Putamen (tissue), 1 donor: ENCODE measurements at regions not wholly inside any gene's neighbourhood (a gene's known extent, or its start where the extent isn't known, plus 50 kb on each side); places are given as distances from the start of the nearest gene placed in this dataset.
A peak's percentile ranks its signal among the peaks of the same experiment; 100 is the strongest.
"Not testable (repeated sequence)": the region's sequence is repeated elsewhere in the genome, so short reads cannot be mapped to it uniquely, and the experiment has no call there.

ENCODE experiments used
- DNase-seq: peaks from one replicate; pipeline ENCODE4 v3.0.0-alpha.2; 2016; ENCODE audit warnings: low spot score

DNA sequence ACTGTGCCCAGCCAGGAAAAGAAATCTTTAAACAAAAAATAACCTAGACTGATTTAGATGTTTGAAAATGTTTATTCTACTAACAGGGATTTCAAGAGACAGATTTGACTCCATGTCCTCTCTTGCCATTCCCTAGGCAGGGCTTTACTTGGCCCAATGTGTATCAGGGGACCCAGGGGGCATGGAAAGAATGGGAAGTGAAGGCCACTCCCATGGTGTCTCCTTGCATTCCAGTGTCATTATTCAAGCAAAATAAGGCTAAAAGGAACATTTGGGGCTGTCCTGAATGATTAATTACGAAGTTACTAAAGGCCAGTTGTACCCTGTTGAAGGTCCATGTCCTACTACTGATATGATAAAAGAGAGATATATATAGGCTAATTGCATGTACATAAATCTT, 151.9 kb upstream of the ATF7IP start:
- no peak for DNase-seq

DNA sequence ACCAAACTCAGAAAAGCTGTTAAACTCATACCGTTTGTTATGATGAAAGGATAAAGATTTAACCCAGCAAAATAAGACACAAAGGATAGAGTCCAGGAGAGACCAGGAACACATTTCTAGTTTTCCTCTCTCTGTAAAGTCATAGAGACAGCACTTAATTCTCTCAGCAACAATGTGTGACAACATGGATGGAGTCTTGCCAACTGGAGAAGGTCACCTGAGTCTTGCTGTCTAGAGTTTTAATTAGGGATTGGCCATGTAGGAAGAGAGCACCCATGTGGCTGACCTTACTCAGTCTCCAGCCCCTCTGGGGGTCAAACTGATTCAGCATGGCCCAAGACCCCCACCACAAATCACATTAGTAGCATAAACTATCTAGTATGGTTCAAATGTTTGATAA, 151.0 kb upstream of the ATF7IP start:
- no peak for DNase-seq

DNA sequence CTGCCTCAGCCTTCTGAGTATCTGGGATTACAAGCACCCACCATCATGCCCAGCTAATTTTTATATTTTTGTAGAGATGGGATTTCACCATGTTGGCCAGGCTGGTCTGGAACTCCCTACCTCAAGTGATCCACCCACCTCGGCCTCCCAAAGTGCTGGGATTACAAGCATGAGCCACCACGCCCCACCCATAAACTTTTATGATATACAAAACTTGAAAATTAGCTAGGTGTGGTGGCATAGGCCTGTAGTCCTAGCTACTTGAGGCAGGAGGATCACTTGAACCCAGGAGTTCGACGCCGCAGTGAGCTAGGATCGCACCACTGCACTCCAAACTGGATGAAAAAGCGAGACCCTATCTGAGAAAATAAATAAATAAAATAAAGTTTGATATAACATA, 149.5 kb upstream of the ATF7IP start:
- DNase-seq, result not testable (repeated sequence)

DNA sequence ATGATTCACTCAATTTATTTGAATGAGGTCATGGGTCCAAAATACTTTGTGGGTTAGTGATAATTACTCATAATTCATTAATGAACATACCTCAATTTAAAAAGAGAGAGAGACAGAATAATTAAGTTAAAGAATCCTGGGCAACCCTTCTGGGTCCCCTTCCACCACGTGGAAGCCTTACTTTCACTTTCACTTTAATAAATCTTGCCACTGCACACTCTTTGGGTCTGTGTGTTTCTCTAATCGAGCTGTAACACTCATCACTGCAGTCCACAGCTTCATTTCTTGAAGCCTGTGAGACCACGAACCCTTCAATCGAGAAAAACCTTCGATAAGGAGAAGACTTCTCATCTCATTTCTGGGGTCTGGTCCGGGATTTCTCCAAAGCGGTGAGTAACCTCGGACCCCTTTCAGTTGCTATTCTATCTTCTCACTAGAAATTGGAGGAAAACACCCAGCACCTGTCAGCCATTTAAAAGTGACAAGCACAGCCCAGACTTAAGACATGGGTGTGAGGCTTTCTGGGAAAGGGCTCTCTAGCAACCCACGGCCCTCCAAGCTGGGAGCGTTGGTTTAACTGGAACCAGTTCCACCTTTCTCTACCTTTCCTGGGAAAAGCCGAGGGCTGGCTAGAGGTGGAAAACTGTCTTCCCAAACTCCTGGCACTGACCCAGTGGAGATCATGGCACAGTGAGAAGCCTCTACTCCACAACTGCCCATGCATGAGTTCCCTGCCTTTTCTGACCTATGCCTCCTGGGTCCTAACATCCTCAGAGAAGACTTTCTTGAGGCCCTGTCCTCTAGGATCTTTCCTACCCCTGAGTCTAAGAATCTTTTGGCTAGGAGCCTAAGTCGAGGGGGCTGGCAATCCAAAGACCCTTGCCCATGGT, 148.8 kb upstream of the ATF7IP start:
- no peak for DNase-seq

DNA sequence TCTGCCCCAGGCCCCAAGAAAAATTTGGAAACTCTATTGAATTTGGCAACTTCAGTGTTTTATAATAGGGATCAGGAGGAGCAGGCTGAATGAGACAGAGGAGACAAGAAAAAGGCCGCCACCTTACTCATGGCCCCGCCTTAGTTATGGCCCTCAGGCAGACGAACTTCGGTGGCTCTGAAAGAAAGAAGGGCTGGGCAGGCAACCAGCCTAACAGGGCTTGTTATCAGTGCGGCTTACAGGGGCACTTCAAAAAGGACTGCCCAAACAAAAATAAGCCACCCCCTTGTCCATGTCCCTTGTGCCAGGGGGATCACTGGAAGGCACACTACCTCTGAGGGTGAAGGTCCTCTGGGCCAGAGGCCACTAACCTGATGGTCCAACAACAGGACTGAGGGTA, 146.3 kb upstream of the ATF7IP start:
- DNase-seq, result no peak

DNA sequence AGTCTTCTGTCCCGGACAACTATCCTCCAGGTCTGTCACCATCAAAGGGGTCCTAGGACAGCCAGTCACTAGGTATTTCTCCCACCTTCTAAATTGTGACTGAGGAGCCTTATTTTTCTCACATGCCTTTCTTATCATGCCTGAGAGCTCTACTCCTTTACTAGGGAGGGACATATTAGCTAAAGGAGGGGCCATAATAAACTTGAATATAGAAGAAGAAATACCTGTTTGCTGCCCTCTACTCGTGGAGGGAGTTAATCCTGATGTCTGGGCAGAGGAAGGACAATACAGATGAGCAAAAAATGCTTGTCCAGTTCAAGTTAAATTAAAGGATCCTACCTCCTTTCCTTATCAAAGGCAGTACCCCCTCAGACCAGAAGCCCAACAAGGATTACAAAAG, 145.8 kb upstream of the ATF7IP start:
- DNase-seq, result not testable (repeated sequence)

DNA sequence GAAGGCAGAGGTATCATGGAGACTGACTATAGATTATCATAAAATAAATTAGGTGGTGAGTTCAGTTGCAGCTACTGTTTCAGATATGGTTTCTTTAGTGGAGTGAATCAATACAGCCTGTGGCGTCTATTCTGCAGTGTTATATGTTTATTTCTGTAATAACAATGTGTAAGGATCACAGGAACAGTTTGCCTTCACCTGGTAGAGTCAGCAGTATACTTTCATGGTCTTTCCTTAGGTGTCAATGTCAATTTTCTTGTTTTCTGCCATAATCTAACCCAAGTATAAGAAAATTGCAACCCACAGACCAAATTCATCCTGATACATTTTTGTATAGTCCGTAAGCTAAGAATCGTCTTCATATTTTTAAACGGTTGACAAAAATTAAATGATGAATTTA, 140.4 kb upstream of the ATF7IP start:
- no peak for DNase-seq

DNA sequence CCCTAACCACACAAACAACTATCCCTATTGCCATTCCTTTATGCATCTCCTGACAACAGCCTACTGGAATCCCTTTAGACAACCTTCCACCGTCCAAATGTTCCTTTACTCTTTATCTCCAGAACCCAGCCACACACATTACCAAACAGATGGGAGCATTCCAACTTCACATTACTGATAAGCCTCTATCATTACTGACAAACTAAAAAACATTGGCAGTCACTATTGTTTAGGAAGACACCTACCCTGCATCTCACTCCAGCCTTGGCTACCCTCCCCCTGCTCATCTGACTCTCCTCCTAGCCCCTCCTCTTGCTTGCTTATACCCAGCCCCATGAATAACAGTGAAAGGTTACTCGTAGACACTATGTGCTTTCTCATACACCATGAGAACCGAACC, 130.3 kb upstream of the ATF7IP start:
- not testable (repeated sequence) for DNase-seq

DNA sequence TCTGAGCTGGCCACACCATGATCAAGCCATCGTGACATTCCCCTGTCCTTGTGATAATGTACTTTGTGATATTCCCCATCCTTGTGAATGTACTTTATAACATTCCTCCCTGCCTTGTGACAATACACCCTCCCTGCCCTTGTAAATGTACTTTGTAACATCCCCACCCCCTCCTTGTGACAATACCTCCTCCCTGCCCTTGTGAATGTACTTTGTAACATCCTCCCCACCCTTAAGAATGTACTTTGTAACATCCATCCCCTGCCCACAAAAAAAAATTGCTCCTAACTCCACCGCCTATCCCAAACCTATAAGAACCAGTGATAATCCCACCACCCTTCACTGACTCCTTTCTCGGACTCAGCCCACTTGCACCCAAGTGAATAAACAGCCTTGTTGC, 128.8 kb upstream of the ATF7IP start:
- DNase-seq, result not testable (repeated sequence)

DNA sequence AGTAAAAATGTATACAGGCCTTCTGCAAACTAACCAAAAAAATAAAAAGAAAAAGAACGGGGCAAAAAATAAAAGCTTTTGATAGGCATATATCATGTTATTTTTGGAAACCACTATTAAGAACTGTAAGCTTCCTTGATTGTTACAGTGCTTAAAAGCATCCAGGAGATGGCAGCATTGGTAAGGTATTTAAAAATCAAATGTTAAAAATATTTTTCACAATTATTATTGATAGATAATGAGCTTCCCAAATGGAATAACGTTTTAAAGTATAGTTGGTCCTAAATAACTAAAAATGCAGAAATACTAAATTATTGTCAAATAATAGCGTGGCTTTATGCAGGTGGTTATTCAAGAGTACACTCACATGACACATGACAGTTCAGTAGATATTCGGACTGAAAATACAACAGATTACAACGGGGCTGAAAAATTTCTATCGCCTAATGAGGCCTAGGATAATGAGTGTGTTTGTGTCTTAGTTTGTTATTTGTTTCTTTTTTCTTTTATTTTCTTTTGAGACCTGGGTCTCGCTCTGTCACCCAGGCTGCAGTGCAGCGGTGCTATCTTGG, 127.2 kb upstream of the ATF7IP start:
- DNase-seq, result no peak

DNA sequence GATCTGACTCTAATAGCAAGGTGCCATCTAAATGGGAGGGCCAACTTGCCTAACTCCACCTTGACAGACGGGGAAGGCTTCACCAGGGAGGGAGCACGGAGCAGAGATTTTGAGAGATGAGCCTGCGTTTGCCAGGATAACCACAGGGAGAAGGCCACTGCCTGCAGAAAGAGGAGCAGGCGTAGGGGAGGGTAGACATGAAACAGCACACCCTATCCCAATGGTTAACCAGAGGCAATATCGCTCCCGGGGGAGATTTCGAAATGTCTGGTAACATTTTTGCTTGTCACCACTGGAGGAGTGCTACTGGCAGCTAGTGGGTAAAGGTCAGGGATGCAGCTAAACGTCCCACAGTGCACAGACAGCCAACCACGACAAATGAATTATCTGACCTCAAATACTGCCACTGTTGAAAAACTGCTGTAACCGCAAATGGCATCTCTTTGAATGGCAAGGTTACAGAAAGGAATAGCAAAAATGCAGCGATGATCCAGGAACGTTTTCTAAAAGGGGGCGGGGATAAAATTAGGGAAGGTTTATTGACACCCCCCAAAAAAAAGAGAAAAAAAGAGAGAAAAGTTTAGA, 126.0 kb upstream of the ATF7IP start:
- DNase-seq, result no peak

DNA sequence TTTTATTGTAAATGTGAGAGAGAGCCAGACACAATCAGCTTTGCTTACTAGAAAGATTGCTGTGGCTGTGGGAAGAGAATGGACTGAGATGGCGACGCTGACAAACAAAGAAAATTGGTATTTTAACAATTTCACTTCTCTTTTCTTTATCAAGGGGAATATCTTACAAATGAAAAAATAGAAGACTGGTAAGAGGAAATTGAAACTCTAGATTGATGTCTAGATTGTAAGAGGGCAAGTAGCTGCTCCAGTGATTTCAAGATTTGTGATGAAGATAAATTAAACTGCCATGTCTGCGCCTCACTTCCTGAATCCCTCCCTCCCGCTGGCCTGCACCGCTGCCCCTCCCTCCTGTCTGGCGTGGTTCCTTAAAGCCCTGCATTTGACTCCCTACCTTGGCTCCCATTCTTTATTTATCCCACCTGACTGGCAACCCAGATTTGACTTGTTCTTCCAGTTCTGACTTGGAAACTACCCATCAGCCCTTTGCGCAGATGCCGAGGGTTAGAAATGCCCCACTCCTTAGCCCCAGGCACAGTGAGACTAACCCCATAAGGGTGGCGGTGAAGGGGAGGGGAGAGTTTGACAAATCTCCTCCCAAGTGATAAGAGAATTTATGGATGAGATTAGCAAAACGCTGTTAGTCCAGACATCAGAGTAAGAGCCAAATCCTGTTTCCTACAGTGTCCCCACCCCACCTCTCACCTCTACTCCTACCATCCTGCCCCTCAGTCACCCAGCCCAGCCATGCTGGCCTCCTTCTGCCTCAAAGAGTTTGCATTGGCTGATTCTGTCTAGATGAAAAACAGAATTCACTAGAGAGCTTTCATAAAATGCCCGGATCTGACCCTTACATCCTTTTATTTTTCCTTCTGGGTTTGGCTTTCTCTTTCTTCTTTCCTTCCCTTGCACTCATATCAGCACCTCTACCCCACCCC, 125.3 kb upstream of the ATF7IP start:
- DNase-seq, result no peak

DNA sequence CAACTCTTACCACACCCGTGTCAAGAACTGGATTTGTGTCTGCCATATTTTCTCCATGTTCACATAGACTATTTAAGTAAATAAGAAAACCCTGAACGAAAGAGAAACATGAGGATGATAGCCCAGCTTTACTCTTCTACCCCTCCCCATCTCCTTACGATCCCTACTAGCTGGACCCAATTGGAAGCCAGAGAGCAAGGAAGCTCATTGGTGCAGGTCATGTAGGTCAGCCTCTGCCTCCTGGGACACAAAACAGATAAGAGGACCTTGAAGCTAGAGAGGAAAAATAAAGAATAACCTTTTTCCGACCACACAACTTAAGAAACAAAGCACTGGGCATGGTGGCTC, 124.6 kb upstream of the ATF7IP start:
- no peak for DNase-seq

DNA sequence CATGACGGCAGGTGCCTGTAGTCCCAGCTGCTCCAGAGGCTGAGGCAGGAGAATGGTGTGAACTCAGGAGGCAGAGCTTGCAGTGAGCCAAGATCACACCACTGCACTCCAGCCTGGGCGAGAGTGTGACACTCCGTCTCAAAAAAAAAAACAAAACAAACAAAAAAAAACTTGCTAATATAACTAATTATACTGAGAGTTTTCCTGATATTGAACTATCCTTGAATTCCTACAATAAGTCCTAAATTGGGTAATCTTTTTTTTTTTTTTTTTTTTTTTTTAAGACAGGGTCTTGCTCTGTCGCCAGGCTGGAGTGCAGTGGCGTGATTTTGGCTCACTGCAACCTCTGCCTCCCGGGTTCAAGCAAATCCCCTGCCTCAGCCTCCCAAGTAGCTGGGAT, 122.7 kb upstream of the ATF7IP start:
- DNase-seq, result not testable (repeated sequence)

DNA sequence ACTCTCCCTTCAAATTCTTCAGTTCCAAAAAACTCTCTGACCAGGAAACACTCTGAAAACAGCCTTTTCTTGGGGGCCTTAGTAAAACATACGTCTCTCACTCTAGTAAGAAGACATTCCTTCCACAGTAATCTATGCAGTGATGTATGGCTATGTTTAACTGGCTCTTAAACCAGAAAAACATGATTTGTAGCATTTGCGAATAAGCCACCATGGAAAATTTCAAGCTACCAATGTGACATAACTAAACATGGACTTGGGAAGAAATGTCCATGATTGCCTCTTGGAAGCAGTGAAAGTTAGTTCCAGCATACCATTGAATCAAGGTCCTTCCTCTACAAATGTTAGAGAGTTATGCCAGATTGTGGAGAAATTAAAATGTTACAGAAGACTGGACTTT, 121.5 kb upstream of the ATF7IP start:
- DNase-seq, result no peak

DNA sequence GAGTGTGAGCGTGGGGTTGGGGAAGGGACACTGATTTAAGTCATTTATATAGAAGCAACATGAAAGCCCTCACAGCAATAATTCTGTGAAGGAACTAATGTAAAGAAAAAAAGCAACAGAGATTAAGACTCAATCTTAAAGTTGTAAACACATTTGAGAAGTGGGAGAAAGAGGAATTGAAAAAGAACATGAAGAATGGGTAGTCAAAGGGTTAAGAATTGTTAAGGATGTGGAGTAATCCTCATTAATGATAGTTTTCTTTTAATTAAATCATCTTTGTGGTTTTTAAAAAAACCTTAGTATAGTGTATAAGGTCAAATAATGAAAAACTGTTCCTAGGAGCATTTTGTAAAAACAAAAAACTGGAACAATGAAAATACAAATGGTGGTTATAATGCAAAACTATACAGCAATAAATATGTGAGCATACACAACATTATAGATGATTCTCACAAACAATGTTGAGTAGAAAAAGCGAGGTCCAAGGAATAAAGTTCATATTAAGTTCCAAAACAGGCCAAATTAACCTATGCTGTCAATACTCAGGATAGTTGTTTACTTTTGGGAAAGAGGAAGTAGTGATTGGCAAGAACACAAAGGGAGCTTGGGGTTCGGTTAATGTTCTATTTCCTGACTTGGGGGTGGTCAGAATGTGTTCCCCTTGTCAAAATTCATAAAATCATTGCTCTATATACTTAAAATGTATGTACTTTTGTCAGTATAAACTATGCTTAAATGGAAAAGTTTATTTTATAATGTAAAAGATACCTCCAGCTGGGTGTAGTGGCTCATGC, 120.4 kb upstream of the ATF7IP start:
- DNase-seq, result no peak

DNA sequence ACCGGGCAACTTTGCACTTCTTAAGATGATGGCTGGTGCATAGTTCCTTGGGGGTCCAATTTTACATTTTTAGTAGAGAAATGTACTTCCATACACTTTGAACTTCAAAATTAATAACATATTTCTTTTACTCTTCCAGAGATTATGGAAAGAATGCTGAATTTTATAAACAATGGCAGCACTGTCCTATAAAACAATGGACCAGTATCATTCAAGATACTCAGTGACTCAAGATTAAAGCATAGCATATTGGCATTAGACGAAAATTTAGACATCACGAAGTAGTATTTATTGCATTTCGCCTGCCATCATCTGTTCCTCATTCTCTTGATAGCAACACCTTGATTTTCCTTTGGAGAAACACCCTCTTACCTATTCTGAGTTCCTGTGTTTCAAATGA, 118.3 kb upstream of the ATF7IP start:
- DNase-seq, result no peak

DNA sequence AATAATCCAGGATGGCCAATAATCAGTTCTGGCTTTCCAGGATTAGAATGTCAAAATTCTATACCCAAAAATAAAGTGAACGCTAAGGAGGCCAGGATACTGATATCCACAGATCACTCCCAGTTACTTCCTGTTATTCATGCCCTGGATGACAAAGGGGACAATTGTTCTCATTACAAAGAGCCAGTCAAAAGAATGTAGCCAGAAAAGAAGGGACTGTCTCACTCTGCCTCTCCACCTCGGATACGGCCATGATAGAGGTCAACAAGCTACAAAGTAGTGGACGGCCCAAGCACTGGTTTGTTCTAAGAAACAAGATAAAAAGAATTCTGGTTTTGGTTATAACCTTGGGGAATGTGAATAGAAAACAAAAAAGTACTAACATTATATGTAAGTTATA, 116.1 kb upstream of the ATF7IP start:
- DNase-seq, result peak; percentile 81

DNA sequence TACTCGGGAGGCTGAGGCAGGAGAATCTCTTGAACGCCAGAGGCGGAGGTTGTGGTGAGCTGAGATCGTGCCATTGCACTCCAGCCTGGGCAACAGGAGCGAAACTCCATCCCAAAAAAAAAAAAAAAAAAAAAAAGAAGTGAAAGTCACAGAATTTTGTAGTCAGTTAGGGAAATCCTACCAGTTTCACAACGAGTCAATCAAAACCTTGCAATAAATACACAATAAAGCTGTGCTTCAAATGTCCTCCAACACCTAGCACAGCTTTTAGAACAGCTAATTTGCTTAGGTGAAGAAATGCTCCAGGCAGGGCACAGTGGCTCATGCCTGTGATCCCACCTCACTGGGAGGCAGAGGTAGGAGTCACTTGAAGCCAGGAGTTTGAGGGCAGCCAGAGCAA, 112.8 kb upstream of the ATF7IP start:
- DNase-seq, result no peak

DNA sequence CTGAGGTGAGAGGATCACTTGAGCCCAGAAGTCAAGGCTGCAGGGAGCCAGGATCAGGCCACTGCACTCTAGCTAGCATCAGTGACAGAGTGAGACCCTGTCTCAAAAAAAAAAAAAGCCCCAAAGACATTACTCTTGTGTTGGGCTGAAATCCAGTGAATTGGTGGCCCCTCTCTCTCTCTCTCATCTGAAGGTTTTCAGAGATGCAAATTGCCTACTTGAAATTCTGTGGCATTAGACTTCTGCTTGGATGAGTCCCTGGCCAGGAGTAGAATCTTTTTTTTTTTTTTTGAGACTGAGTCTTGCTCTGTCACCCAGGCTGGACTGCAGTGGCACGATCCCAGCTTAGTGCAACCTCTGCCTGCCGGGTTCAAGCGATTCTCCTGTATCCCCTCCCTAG, 112.0 kb upstream of the ATF7IP start:
- no peak for DNase-seq

DNA sequence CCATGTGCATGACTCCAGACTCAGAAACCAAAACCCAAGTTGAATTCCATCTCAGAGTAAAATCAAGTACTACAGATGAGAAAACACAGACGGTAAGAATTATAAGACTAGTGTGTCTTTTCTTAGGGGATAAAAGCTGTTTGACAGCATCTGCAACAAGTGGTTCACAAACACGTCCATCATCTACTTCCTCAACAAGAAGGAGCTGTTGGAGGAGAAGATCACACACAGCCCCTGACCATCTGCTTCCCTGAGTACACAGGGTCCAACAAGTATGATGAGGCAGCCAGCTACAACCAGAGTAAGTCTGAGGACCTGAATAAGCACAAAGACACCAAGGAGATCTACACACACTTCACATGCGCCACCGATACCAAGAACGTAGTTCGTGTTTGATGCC, 110.7 kb upstream of the ATF7IP start:
- no peak for DNase-seq

DNA sequence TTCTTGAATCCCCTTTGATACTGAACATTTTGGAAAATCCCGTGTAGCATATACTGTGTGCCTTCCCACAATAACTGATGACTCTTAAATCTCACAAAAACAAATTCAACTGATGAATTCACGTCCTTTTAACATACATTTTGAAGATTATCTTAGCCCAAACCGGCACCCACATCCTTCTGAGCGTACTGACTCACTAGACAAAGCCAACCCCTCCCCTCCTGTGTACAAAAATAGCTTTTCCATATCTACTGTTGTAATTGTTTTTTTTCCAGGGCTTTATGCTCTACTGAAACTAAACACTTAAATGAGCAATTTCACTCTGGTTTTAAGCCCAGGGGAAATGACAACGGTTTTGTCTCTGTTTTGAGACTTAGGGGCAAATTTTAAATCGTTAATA, 109.4 kb upstream of the ATF7IP start:
- DNase-seq, result no peak
